ENCODE measurements at regions not wholly inside any gene's neighbourhood (a gene's known extent, or its start where the extent isn't known, plus 50 kb on each side); places are given as distances from the start of the nearest gene placed in this dataset.

DNA sequence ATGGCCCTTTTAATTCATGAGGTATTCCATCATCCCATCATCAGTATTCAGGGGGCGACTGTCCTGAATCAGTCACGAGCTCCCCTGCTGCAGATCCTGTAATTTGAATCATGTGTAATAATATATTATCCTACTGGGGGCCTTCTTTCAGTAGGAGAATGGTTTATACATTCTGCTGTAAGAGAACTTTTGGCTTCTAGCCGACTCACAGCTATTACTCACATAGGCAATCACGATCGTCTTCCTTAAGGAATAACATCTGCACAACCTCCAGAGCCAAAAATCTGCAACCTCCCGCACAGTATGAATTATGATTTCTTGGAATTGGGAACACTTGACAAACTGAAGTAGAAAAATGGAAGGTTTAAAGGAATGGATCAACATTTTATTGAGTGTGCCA, 343.0 kb downstream of the USP25 start:
- TF ChIP-seq EZH2 (IDR thresholded peaks at IDR 0.05) (no peak), POLR2AphosphoS5 (IDR thresholded peaks at IDR 0.05; ENCODE audit: borderline replicate concordance, low read depth, low read length) (no peak)

Data from SK-N-MC (cell line).